Ascending aorta (tissue), 2 donors: ENCODE measurements at regions not wholly inside any gene's neighbourhood (a gene's known extent, or its start where the extent isn't known, plus 50 kb on each side); places are given as distances from the start of the nearest gene placed in this dataset.

Experiments
- DNase-seq, 2 donors: peaks; one replicate each; pipeline ENCODE4 v3.0.0-alpha.2; 2019; ENCODE audit warnings: low spot score in 2 of 2
- H3K27ac ChIP-seq, 2 donors: fragments of 200-600 bp; sonication (generic); one replicate each; pipeline ENCODE4 v1.5.1; 2016 to 2017; ENCODE audit warnings: mild to moderate bottlenecking in 1 of 2
- H3K27me3 ChIP-seq: fragments of 200-600 bp; sonication (generic); one replicate; pipeline ENCODE4 v1.5.1; 2017
- H3K36me3 ChIP-seq, 2 donors: fragments of 200-600 bp; sonication (generic); one replicate each; pipeline ENCODE4 v1.5.1; 2016
- H3K4me1 ChIP-seq, 2 donors: fragments of 200-600 bp; sonication (generic); one replicate each; pipeline ENCODE4 v1.5.1; 2016 to 2017; ENCODE audit warnings: mild to moderate bottlenecking in 1 of 2
- H3K4me3 ChIP-seq, 2 donors: fragments of 200-600 bp; sonication (generic); one replicate each; pipeline ENCODE4 v1.5.1; 2016 to 2017; ENCODE audit warnings: mild to moderate bottlenecking in 1 of 2
- H3K9me3 ChIP-seq, 2 donors: fragments of 200-600 bp; sonication (generic); one replicate each; pipeline ENCODE4 v1.5.1; 2016
- CTCF ChIP-seq, 3 experiments: fragments of 200-600 bp in 2 of 3; fragments of 450-650 bp in 1 of 3; sonication (generic) in 2 of 3; IDR thresholded peaks; one replicate each; pipeline ENCODE4 v1.5.1; 2016 to 2019; ENCODE audit warnings: antibody characterized with exemption in 3 of 3, mild to moderate bottlenecking in 1 of 3, moderate library complexity in 1 of 3
- intact Hi-C: fragments of 100-400 bp; cut with DNase I; formaldehyde crosslinking; loops from one replicate; pipeline ENCODE4 v1.15.1; 2023

- intact Hi-C loops = no loop called here
- DNase-seq = no peak
- H3K36me3 ChIP-seq = no peaks in the 10 kb centered on the region
- H3K9me3 ChIP-seq = peaks cover 0 to 5% of the 10 kb centered on the region in 2 donors
- no peaks in the 10 kb centered on the region for H3K4me1 ChIP-seq
- no peak overlapping the region for H3K4me3 ChIP-seq
- H3K27ac ChIP-seq = no peak overlapping the region
- no peaks in the 10 kb centered on the region for H3K27me3 ChIP-seq
- no peak for TF ChIP-seq CTCF (IDR thresholded peaks at IDR 0.05)
These were observed 68.6 kb upstream of the HS3ST1 start for GRCh38 chr4:11497212-11497806.

GRCh38 chr4:11496351-11496829 is 67.7 kb upstream of the HS3ST1 start:
- no peak overlapping the region for H3K27ac ChIP-seq
- DNase-seq = no peak
- TF ChIP-seq CTCF (IDR thresholded peaks at IDR 0.05) = no peak
- H3K4me1 ChIP-seq = no peaks in the 10 kb centered on the region
- H3K9me3 ChIP-seq = peaks cover 0 to 5% of the 10 kb centered on the region in 2 donors
- H3K36me3 ChIP-seq = no peaks in the 10 kb centered on the region
- H3K27me3 ChIP-seq = no peaks in the 10 kb centered on the region
- no peak overlapping the region for H3K4me3 ChIP-seq
- intact Hi-C loops = no loop called here

GRCh38 chr4:11495818-11496217 is 67.1 kb upstream of the HS3ST1 start:
- intact Hi-C loops = no loop called here

GRCh38 chr4:11495291-11495690 is 66.6 kb upstream of the HS3ST1 start:
- Histone ChIP-seq H3K4me1 (no peaks in the 10 kb centered on the region), H3K27ac (no peak overlapping the region), H3K36me3 (no peaks in the 10 kb centered on the region), H3K27me3 (no peaks in the 10 kb centered on the region), H3K4me3 (no peak overlapping the region), H3K9me3 (peaks cover 0 to 5% of the 10 kb centered on the region in 2 donors)
- no peak for TF ChIP-seq CTCF (IDR thresholded peaks at IDR 0.05)
- DNase-seq = no peak
- intact Hi-C loops = no loop called here

More at GRCh38 chr4:11495818-11496217, 67.1 kb upstream of the HS3ST1 start:
- H3K27me3 ChIP-seq = no peaks in the 10 kb centered on the region
- H3K27ac ChIP-seq = no peak overlapping the region
- no peak for TF ChIP-seq CTCF (IDR thresholded peaks at IDR 0.05)
- H3K4me3 ChIP-seq = no peak overlapping the region
- H3K36me3 ChIP-seq = no peaks in the 10 kb centered on the region
- peaks cover 0 to 5% of the 10 kb centered on the region in 2 donors for H3K9me3 ChIP-seq
- no peaks in the 10 kb centered on the region for H3K4me1 ChIP-seq
- no peak for DNase-seq

GRCh38 chr4:11494232-11494631 is 65.5 kb upstream of the HS3ST1 start:
- no peak for TF ChIP-seq CTCF (IDR thresholded peaks at IDR 0.05)
- intact Hi-C loops = no loop called here
- H3K4me3 ChIP-seq = no peak overlapping the region

More at GRCh38 chr4:11494232-11494631, 65.5 kb upstream of the HS3ST1 start:
- no peaks in the 10 kb centered on the region for H3K4me1 ChIP-seq
- peaks cover 0 to 5% of the 10 kb centered on the region in 2 donors for H3K9me3 ChIP-seq
- no peaks in the 10 kb centered on the region for H3K27me3 ChIP-seq
- H3K36me3 ChIP-seq = no peaks in the 10 kb centered on the region
- no peak overlapping the region for H3K27ac ChIP-seq
- DNase-seq = no peak
